IMR-90 (cell line): ENCODE measurements at regions not wholly inside any gene's neighbourhood (a gene's known extent, or its start where the extent isn't known, plus 50 kb on each side); places are given as distances from the start of the nearest gene placed in this dataset.

Source experiments
- ATAC-seq: fragments of 200-7000 bp; cut with Tn5 transposase; 2 replicates; pipeline ENCODE4 v1.9.1; 2020; ENCODE audit warnings: low read depth, mild to moderate bottlenecking, moderate library complexity
- BruUV-seq: library from RNA; stranded (reverse); fragments of 400-500 nt; replicated peaks from 2 replicates; lab custom pipeline; 2021; lab: Mats Ljungman, UMichigan
- CTCF ChIA-PET: fragments of 300-600 bp; formaldehyde crosslinking; extraction: SDS; loops from one replicate; lab custom pipeline; 2021; ENCODE audit warnings: antibody characterized with exemption; lab: Yijun Ruan, JAX
- POLR2A ChIA-PET: fragments of 300-600 bp; sonication (Branson Sonifier 250); formaldehyde crosslinking; loops from one replicate; lab custom pipeline; 2022; ENCODE audit warnings: antibody characterized with exemption; ENCODE audit not compliant: unreplicated experiment; lab: Charles Lee
- DNase-seq: peaks from one replicate; pipeline ENCODE4 v3.0.0; 2013
- H2AFZ ChIP-seq: replicated peaks from 2 replicates; pipeline ENCODE3; 2013; ENCODE audit warnings: low read length, mild to moderate bottlenecking; ENCODE audit not compliant: poor library complexity
- H2AK5ac ChIP-seq: 2 replicates; pipeline ENCODE4 v1.6.1; 2013; ENCODE audit warnings: low read depth, low read length, inconsistent platforms
- H2AK9ac ChIP-seq: replicated peaks from 2 replicates; pipeline ENCODE3; 2013; ENCODE audit warnings: mild to moderate bottlenecking, low read depth, low read length, moderate library complexity; ENCODE audit not compliant: poor library complexity
- H2BK120ac ChIP-seq: 2 replicates; pipeline ENCODE4 v1.6.1; 2013; ENCODE audit warnings: low read depth, low read length, inconsistent platforms
- H2BK15ac ChIP-seq: 3 replicates; pipeline ENCODE4 v1.6.1; 2013; ENCODE audit warnings: low read depth, low read length, inconsistent platforms
- H2BK20ac ChIP-seq: 2 replicates; pipeline ENCODE4 v1.6.1; 2013; ENCODE audit warnings: low read depth, mild to moderate bottlenecking, inconsistent platforms, low read length, moderate library complexity
- H2BK5ac ChIP-seq: 2 replicates; pipeline ENCODE4 v1.6.1; 2013; ENCODE audit warnings: mild to moderate bottlenecking, low read depth, low read length, inconsistent platforms; ENCODE audit not compliant: poor library complexity, severe bottlenecking
- H3K14ac ChIP-seq: replicated peaks from 2 replicates; pipeline ENCODE4 v1.6.1; 2013; ENCODE audit warnings: low read depth, low read length, inconsistent platforms
- H3K18ac ChIP-seq: 2 replicates; pipeline ENCODE4 v1.6.1; 2013; ENCODE audit warnings: low read depth, low read length, control low read depth
- H3K23ac ChIP-seq: 2 replicates; pipeline ENCODE4 v1.6.1; 2013; ENCODE audit warnings: low read depth, low read length, inconsistent platforms
- H3K27ac ChIP-seq: 2 replicates; pipeline ENCODE4 v1.5.1; 2013; ENCODE audit warnings: mild to moderate bottlenecking, control low read depth, low read length; ENCODE audit not compliant: insufficient read depth
- H3K27me3 ChIP-seq: 2 replicates; pipeline ENCODE4 v1.6.1; 2013; ENCODE audit warnings: low read length; ENCODE audit not compliant: control insufficient read depth, insufficient read depth
- H3K36me3 ChIP-seq: 2 replicates; pipeline ENCODE4 v1.6.1; 2013; ENCODE audit warnings: low read length, mixed read lengths; ENCODE audit not compliant: control insufficient read depth, insufficient read depth
- H3K4ac ChIP-seq: 2 replicates; pipeline ENCODE4 v1.6.1; 2013; ENCODE audit warnings: low read depth, low read length, inconsistent platforms
- H3K4me1 ChIP-seq: 2 replicates; pipeline ENCODE4 v1.6.1; 2013; ENCODE audit warnings: low read length, mixed read lengths; ENCODE audit not compliant: control insufficient read depth, insufficient read depth
- H3K4me2 ChIP-seq: 2 replicates; pipeline ENCODE4 v1.6.1; 2013; ENCODE audit warnings: low read depth, mild to moderate bottlenecking, control low read depth, low read length, moderate library complexity
- H3K4me3 ChIP-seq: 2 replicates; pipeline ENCODE4 v1.5.1; 2013; ENCODE audit warnings: low read depth, mild to moderate bottlenecking, control low read depth, low read length, moderate library complexity; ENCODE audit not compliant: insufficient read depth
- H3K56ac ChIP-seq: 2 replicates; pipeline ENCODE4 v1.6.1; 2013; ENCODE audit warnings: low read length, inconsistent platforms; ENCODE audit not compliant: insufficient read depth; ENCODE audit errors: extremely low read depth
- H3K79me1 ChIP-seq, 2 experiments: 2 replicates each; pipeline ENCODE4 v1.6.1; 2013; ENCODE audit warnings: low read length in 2 of 2, inconsistent platforms in 1 of 2, low read depth in 1 of 2
- H3K9ac ChIP-seq: 2 replicates; pipeline ENCODE4 v1.6.1; 2013; ENCODE audit warnings: low read depth, low read length, control low read depth
- H3K9me1 ChIP-seq: 2 replicates; pipeline ENCODE4 v1.6.1; 2013; ENCODE audit warnings: low read length, inconsistent platforms; ENCODE audit not compliant: insufficient read depth
- H3K9me3 ChIP-seq: 2 replicates; pipeline ENCODE4 v1.6.1; 2013; ENCODE audit warnings: low read length; ENCODE audit not compliant: control insufficient read depth, insufficient read depth
- H4K20me1 ChIP-seq: 2 replicates; pipeline ENCODE4 v1.6.1; 2013; ENCODE audit warnings: low read length, inconsistent platforms; ENCODE audit not compliant: insufficient read depth
- H4K5ac ChIP-seq: 2 replicates; pipeline ENCODE4 v1.6.1; 2013; ENCODE audit warnings: mild to moderate bottlenecking, low read depth, low read length, control low read depth
- H4K8ac ChIP-seq, 2 experiments: 2 replicates each; pipeline ENCODE4 v1.6.1; 2013; ENCODE audit warnings: low read depth in 2 of 2, low read length in 2 of 2, control low read depth in 1 of 2, inconsistent platforms in 1 of 2
- H4K91ac ChIP-seq: 2 replicates; pipeline ENCODE4 v1.6.1; 2013; ENCODE audit warnings: low read depth, low read length, inconsistent platforms; ENCODE audit not compliant: insufficient read depth
- ELK1 ChIP-seq: fragments of 150-350 bp; IDR thresholded peaks from 2 replicates; pipeline ENCODE4 v1.6.1; 2016; ENCODE audit warnings: low read depth, mild to moderate bottlenecking, low read length, moderate library complexity, borderline replicate concordance
- FOS ChIP-seq: fragments of 150-350 bp; IDR thresholded peaks from 2 replicates; pipeline ENCODE4 v1.6.1; 2016; ENCODE audit warnings: low read depth, low read length
- MAFK ChIP-seq: IDR thresholded peaks from 2 replicates; pipeline ENCODE4 v1.6.1; 2012; ENCODE audit warnings: low read depth, low read length, improper control_type of control experiment
- MAZ ChIP-seq: IDR thresholded peaks from 2 replicates; pipeline ENCODE4 v1.6.1; 2012; ENCODE audit warnings: low read depth, mild to moderate bottlenecking, low read length, improper control_type of control experiment, moderate library complexity, borderline replicate concordance
- MXI1 ChIP-seq: IDR thresholded peaks from 2 replicates; pipeline ENCODE4 v1.6.1; 2012; ENCODE audit warnings: low read depth, mild to moderate bottlenecking, low read length, moderate library complexity, borderline replicate concordance
- POLR2A ChIP-seq: IDR thresholded peaks from 2 replicates; pipeline ENCODE4 v1.6.1; 2012; ENCODE audit warnings: mild to moderate bottlenecking, low read depth, low read length
- RCOR1 ChIP-seq: IDR thresholded peaks from 2 replicates; pipeline ENCODE4 v1.6.1; 2012; ENCODE audit warnings: mild to moderate bottlenecking, low read length, improper control_type of control experiment; ENCODE audit not compliant: insufficient replicate concordance
- RFX5 ChIP-seq: IDR thresholded peaks from 2 replicates; pipeline ENCODE4 v1.8.0; 2012; ENCODE audit warnings: low read depth, mild to moderate bottlenecking, low read length, moderate library complexity
- SMC3 ChIP-seq: fragments of 150-350 bp; IDR thresholded peaks from 2 replicates; pipeline ENCODE4 v1.6.1; 2016; ENCODE audit warnings: low read depth, mild to moderate bottlenecking, antibody characterized with exemption, low read length, moderate library complexity
- whole genome bisulfite sequencing, 2 experiments: methylation state at CpG; one replicate each; pipeline versions ENCODE4 v1.1.5 to v1.1.7; 2013; ENCODE audit warnings: missing lambda C conversion rate in 2 of 2; ENCODE audit not compliant: insufficient read length in 1 of 2; ENCODE audit errors: extremely low coverage in 2 of 2; 5-methylcytosine and 5-hydroxymethylcytosine counted together
- dilution Hi-C: fragments of 300-500 bp; cut with HindIII; formaldehyde crosslinking; loops from one replicate; pipeline ENCODE4 v1.14.3; 2018; ENCODE audit warnings: low sequenced_read_pairs; ENCODE audit not compliant: unreplicated experiment
- in situ Hi-C: fragments of 300-500 bp; cut with MboI; formaldehyde crosslinking; loops from 3 replicates; pipeline ENCODE4 v1.14.3; 2019; ENCODE audit warnings: low sequenced_read_pairs, inconsistent platforms, mixed read lengths
- intact Hi-C: fragments of 100-400 bp; cut with micrococcal nuclease; formaldehyde crosslinking; loops from 2 replicates; pipeline ENCODE4 v1.10.0; 2022
- TF ChIP-seq, protein P1 (sequence below): conservative IDR thresholded peaks from 2 replicates; pipeline ENCODE4 v1.5.1; 2012; ENCODE audit warnings: mild to moderate bottlenecking, low read depth, low read length, improper control_type of control experiment

DNA sequence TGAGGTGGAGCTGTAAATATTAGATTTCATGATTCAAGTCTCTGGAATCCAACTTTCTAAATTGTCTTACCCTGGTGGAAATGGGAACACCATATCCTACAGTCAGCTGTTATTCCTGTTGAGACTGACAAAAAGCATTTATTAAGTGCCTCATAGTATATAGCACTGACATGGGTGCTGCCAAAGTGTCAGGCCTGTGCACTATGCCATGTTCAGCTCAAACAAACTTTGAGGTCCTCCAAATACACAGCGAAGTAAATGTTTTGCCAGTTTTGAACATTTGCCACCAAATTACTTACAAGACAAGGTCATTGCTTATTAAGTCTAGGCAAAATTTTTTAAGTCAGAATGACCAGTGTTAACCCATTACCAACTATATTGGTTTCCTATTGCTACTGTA is 162.9 kb upstream of the SLC25A13 start:
- no peak overlapping the region for H4K8ac ChIP-seq
- no peak overlapping the region for H3K4me3 ChIP-seq
- TF ChIP-seq MAFK (no peak), MAZ (no peak), FOS (no peak), POLR2A (no peak), SMC3 (no peak), RCOR1 (no peak), ELK1 (no peak), RFX5 (no peak), MXI1 (no peak)
- TF ChIP-seq, protein P1, sequence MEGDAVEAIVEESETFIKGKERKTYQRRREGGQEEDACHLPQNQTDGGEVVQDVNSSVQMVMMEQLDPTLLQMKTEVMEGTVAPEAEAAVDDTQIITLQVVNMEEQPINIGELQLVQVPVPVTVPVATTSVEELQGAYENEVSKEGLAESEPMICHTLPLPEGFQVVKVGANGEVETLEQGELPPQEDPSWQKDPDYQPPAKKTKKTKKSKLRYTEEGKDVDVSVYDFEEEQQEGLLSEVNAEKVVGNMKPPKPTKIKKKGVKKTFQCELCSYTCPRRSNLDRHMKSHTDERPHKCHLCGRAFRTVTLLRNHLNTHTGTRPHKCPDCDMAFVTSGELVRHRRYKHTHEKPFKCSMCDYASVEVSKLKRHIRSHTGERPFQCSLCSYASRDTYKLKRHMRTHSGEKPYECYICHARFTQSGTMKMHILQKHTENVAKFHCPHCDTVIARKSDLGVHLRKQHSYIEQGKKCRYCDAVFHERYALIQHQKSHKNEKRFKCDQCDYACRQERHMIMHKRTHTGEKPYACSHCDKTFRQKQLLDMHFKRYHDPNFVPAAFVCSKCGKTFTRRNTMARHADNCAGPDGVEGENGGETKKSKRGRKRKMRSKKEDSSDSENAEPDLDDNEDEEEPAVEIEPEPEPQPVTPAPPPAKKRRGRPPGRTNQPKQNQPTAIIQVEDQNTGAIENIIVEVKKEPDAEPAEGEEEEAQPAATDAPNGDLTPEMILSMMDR = no peak
- H2AFZ ChIP-seq = no peak overlapping the region
- no peak for DNase-seq
- H2AK9ac ChIP-seq = no peak overlapping the region
- ChIA-PET POLR2A (no interaction called here), CTCF (no interaction called here)
- no peak overlapping the region for H3K23ac ChIP-seq
- no peak overlapping the region for H2BK120ac ChIP-seq
- in situ Hi-C loops (no loop called here), dilution Hi-C loops (no loop called here), intact Hi-C loops (no loop called here)
- H4K91ac ChIP-seq = no peak overlapping the region
- H3K27me3 ChIP-seq = no peaks in the 10 kb centered on the region
- no peak overlapping the region for H3K56ac ChIP-seq
- H2AK5ac ChIP-seq = no peak overlapping the region
- no peaks in the 10 kb centered on the region for H3K4me1 ChIP-seq
- H3K79me1 ChIP-seq = no peaks in the 10 kb centered on the region
- H2BK5ac ChIP-seq = no peak overlapping the region
- BruUV-seq = no TSS peak
- H3K27ac ChIP-seq = no peak overlapping the region
- H4K5ac ChIP-seq = no peak overlapping the region
- no peak for ATAC-seq
- H3K9me1 ChIP-seq = no peaks in the 10 kb centered on the region
- no peaks in the 10 kb centered on the region for H3K9me3 ChIP-seq
- H2BK15ac ChIP-seq = no peak overlapping the region
- no peak overlapping the region for H3K4me2 ChIP-seq
- no peak overlapping the region for H3K18ac ChIP-seq
- no peaks in the 10 kb centered on the region for H3K36me3 ChIP-seq
- no peaks in the 10 kb centered on the region for H4K20me1 ChIP-seq
- no peak overlapping the region for H2BK20ac ChIP-seq
- no peak overlapping the region for H3K14ac ChIP-seq
- no peak overlapping the region for H3K9ac ChIP-seq
- WGBS, 2 experiments = no CpG with 5 or more reads among the region's 1 CpG
- no peak overlapping the region for H3K4ac ChIP-seq
